C4-2B (cell line): ENCODE measurements at regions not wholly inside any gene's neighbourhood (a gene's known extent, or its start where the extent isn't known, plus 50 kb on each side); places are given as distances from the start of the nearest gene placed in this dataset.

ENCODE experiments used
- H3K27ac ChIP-seq: fragments of 450-650 bp; 2 replicates; pipeline ENCODE4 v1.5.1; 2017
- ZFX ChIP-seq: fragments of 450-650 bp; IDR thresholded peaks from 2 replicates; pipeline ENCODE4 v1.6.1; 2017
- TF ChIP-seq, protein P1 (sequence below): fragments of 450-650 bp; conservative IDR thresholded peaks from 2 replicates; pipeline ENCODE4 v1.5.1; 2017; ENCODE audit warnings: mild to moderate bottlenecking

DNA sequence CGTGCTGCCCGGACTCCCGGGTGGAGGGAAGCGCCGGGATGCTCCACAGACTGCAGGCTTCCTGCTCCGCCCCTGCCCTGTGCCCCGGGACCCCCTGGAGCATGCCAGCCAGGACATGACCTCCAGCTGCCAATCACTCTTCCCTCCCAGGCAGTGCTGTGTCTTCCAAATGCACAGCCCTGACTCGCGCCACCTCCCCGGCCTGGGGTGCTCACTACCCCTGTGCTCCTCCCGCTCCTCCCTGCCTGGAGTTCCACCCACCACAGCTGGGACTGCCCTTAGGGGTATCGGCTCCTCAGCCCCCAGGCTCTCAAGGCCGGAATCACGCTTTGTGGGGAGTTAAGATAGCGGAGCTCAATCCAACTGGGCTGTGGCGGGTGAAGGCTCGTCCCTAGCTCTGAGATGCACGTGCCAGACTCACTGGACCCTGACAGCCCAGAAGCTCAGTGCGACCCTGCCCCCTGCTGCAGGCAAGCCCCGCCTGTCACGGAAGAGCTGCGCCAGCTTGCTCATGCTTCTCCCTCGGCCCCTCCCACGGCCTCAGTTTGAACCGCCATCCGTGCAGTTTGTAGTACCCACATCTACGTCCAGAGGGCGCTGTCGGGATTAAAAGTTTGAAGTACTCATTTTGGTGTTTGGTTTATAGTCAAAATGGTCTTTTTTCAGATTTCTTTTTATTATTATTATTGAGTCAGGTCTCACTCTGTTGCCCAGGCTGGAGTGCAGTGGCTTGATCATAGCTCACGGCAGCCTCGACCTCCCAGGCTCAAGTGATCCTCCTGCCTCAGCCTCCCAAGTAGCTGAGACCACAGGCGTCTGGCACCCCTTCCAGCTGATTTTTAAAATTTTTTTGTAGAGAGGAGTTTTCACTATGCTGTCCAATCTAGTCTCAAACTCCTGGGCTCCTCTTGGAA, 142.5 kb upstream of the TCERG1L start:
- no peak for TF ChIP-seq ZFX
- TF ChIP-seq, protein P1, sequence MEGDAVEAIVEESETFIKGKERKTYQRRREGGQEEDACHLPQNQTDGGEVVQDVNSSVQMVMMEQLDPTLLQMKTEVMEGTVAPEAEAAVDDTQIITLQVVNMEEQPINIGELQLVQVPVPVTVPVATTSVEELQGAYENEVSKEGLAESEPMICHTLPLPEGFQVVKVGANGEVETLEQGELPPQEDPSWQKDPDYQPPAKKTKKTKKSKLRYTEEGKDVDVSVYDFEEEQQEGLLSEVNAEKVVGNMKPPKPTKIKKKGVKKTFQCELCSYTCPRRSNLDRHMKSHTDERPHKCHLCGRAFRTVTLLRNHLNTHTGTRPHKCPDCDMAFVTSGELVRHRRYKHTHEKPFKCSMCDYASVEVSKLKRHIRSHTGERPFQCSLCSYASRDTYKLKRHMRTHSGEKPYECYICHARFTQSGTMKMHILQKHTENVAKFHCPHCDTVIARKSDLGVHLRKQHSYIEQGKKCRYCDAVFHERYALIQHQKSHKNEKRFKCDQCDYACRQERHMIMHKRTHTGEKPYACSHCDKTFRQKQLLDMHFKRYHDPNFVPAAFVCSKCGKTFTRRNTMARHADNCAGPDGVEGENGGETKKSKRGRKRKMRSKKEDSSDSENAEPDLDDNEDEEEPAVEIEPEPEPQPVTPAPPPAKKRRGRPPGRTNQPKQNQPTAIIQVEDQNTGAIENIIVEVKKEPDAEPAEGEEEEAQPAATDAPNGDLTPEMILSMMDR = peak; percentile 91
- H3K27ac ChIP-seq = no peak overlapping the region

DNA sequence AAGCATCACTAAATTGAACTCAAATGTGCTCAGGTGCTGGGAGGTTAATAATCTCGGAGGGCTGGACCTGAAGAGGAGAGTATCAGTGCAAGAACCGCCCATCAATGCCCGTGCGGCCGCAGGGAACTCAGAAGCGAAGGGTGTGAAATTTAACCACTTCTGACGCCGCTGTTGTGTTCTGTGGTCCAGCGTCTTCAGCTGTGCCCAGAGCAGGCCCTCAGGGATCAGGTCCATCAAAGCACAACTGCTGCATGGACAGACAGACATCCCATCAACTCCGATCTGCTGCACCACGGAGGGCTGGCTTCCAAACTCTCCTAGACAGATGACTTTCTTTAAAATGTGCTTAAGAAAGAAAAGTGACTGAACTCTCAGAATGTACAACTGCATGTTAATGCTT, 144.9 kb upstream of the TCERG1L start:
- TF ChIP-seq, protein P1 = no peak
- TF ChIP-seq ZFX = no peak
- no peak overlapping the region for H3K27ac ChIP-seq

DNA sequence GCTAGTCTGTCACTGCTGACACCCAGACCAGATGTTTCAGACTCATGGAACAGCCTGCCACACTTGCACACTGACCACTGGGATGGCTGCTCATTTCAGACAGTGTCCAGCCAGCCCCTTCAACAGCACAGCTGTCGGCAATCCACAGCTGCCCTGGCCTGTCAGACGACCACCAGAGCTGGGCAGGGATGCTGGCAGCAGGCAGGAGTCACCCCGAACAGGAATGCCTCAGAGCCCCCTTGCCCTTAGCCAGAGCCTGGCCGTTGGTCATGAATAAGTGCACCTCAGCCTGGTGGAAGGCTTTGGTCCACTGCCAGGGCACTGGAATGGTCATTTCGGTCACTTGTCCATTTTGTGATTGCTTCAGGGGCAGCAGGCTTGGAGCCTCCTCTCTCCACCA, 149.6 kb upstream of the TCERG1L start:
- TF ChIP-seq, protein P1 = no peak
- no peak for TF ChIP-seq ZFX
- no peak overlapping the region for H3K27ac ChIP-seq

DNA sequence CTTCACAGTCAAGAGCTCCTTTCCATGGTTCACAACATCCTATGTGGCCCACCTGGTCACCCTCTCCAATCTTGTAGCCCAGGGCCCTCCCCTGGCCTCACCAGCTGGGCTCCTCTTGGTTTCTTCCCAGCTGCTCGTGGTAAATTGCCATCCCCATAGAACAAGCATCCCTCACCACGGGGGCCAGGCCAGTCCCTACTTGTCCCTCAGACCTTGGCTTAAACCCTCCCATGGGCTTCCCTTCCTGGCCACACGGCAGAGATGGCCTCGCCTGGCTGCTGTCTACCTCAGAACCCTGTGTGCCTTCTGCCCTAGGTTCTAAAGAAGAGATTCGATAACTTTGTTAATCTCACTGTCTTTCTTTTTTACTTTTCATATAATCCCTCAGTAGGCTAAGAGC, 153.3 kb upstream of the TCERG1L start:
- TF ChIP-seq, protein P1 = no peak
- no peak for TF ChIP-seq ZFX
- H3K27ac ChIP-seq = no peak overlapping the region

DNA sequence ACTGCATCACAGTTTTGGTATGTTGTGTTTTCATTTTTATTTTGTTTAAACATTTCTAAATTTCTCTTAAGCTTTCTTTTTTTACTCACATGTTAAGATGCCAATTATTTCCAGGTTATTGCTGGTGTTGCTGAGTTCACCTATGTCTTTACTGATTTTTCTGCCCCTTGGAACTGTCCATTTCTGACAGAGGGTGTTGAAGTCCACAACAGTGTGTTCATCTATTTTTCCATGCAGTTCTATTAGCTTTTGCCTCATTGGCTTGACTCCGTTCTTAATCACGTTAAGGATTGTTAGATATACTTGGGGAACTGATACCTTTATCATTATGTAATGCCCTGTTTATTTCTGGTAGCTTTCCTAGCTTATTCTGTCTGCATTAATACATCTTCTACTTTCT, 158.0 kb upstream of the TCERG1L start:
- TF ChIP-seq, protein P1 = no peak
- no peak for TF ChIP-seq ZFX
- H3K27ac ChIP-seq = no peak overlapping the region

DNA sequence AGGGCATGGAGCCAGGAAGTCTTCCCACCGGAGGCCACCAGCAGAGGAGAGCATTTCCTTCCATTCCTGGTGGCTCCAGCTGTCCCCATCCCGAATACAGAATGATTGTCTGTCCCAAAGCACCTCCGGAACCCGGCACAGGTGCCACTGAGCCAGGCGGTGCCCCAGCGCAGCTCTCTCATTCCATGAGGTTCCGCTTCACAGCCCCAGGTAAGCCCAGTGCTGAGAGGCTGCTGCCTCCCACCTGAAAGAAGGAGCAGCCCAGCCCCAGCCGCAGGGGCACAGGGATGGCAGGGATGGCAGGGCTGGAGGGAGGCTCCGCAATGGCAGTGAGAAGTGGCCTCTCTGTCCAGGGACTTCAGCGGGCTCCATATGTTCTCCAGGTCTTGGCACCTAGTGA, 162.1 kb upstream of the TCERG1L start:
- H3K27ac ChIP-seq = no peak overlapping the region
- TF ChIP-seq, protein P1 = no peak
- no peak for TF ChIP-seq ZFX

DNA sequence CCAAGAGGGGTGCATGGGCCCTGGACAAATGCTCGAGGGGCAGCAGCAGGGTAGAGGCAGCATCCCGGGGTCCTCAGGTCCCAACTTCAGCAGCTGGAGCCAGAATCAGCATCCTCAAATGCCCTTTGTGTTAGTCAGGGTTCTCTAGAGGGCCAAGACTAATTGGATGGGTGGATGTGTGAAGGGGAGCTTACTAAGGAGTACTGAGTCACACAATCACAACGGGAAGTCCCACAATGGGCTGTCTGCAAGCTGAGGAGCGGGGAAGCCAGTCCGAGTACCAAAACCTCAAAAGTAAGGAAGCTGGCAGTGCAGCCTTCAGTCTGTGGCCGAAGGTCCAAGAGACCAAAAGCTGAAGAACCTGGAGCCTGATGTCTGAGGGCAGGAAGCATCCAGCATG, 162.9 kb upstream of the TCERG1L start:
- H3K27ac ChIP-seq = no peak overlapping the region
- TF ChIP-seq, protein P1 = no peak
- TF ChIP-seq ZFX = no peak
